Right kidney (tissue), 1 donor: ENCODE measurements at regions not wholly inside any gene's neighbourhood (a gene's known extent, or its start where the extent isn't known, plus 50 kb on each side); places are given as distances from the start of the nearest gene placed in this dataset.
"Not testable (repeated sequence)": the region's sequence is repeated elsewhere in the genome, so short reads cannot be mapped to it uniquely, and the experiment has no call there.

Experiments used
- DNase-seq: peaks from one replicate; pipeline ENCODE4 v3.0.0-alpha.2; 2016

DNA sequence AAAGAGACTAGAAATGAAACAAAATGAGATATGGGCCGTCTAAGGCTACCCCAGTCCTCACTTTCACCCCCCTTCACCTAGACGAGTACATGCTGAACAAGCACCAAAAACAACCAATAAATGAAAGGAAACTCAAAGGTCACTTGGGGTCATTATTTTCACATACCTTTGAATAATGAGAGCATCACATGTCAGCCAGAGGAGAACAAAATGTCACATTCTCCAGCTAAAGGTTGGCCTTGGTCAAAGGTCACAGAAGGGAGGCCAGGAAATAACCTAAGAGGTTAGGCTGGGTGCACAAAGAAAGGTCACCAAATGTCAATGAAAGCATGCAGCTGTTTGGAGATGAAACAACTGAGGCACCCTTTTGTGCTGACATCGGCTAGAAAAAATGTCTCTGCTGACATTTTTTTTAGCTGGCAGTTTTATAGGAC lies 288.7 kb upstream of the USP25 start:
- DNase-seq, result no peak

- no peak for DNase-seq
These were observed 287.8 kb upstream of the USP25 start for GRCh38 chr21:15441992-15442391.

- no peak for DNase-seq
These were observed 286.9 kb upstream of the USP25 start for GRCh38 chr21:15442743-15443469.

DNA sequence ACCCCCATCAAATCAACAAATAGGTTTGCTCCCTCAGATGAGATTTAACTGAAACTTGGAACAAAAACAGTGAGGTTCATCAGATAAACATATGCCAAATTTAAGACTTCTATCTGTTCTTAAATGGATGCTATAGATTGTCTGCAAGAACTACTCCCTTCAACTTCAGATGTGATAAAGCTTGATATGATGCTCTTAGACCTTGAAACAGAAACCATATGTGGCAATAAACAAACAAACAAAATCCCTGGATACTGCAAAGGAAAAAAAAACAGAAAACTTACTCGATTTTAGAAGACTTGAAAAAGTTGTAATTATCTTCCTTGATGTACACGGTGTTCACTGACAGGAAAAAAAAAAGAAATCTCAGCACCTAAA lies 286.1 kb upstream of the USP25 start:
- DNase-seq, result no peak

GRCh38 chr21:15444118-15444960 lies 285.4 kb upstream of the USP25 start:
- no peak for DNase-seq

DNA sequence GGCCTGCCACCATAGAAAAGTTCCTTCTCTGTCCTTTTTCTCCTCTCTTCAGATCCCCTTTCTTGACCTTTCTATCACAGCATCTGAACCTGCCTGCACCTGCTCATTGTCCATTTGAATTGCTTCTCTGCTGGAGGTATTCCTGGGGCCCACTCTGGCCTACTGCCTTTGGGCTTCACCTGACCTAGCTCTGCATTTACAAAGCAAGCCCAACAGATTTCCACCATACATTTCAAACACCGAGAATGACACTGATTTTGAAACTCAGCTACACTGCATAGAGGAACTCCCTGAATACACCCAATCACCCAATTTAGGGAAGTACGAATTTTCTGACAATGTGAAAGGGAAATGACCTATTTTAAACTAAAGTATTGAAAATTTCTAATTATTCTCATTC lies 284.5 kb upstream of the USP25 start:
- DNase-seq, result no peak

DNA sequence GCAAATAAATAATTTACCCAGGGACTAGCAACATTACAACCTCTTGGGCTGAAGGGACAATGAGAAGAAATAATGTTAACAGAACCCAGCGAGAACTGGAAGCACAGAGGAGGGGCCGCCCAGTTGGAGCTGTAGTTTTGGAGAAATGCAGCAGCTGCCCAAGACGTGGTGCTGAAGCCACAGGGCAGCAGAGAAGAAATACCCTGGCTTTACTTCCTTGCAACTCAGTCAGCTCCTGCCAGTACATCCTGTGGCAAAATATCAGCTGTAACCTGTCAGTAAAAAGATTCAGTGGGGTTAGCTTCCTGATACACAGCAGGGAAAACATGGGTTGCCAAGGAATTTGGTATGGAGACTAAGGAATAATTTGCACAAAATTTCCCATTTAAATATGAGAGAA lies 283.6 kb upstream of the USP25 start:
- DNase-seq, result no peak

DNA sequence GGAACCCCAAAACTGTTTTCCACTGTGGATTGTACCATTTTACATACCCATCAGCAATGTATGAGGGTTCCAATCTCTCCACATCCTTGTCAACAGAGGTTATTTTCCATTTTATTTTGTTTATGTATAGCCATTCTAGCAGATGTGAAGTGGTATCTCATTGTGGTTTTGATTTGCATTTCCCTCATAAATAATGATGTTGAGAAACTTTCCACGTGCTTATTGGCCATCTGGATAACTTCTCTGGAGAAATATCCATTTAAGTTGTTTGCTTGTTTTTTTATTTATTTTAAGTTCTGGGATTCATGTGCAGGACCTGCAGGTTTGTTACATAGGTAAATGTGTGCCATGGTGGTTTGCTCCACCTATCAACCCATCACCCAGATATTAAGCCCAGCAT lies 280.2 kb upstream of the USP25 start:
- DNase-seq, result no peak

GRCh38 chr21:15453261-15453660 lies 276.5 kb upstream of the USP25 start:
- no peak for DNase-seq

DNA sequence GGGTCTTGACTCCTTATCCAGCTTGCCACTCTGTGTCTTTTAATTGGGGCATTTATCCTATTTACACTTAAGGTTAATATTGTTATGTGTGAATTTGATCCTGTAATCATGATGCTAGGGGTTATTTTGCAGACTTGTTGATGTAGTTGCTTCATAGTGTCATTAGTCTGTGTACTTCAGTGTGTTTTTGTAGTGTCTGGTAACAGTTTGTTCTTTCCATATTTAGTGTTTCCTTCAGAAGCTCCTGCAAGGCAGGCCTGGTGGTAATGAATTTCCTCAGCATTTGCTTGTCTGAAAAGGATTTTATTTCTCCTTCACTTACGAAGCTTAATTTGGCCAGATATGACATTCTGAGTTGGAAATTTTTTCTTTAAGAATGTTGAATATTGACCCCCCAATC lies 276.0 kb upstream of the USP25 start:
- DNase-seq, result not testable (repeated sequence)

- DNase-seq, result not testable (repeated sequence)
These were observed 274.9 kb upstream of the USP25 start for GRCh38 chr21:15454931-15455330.

DNA sequence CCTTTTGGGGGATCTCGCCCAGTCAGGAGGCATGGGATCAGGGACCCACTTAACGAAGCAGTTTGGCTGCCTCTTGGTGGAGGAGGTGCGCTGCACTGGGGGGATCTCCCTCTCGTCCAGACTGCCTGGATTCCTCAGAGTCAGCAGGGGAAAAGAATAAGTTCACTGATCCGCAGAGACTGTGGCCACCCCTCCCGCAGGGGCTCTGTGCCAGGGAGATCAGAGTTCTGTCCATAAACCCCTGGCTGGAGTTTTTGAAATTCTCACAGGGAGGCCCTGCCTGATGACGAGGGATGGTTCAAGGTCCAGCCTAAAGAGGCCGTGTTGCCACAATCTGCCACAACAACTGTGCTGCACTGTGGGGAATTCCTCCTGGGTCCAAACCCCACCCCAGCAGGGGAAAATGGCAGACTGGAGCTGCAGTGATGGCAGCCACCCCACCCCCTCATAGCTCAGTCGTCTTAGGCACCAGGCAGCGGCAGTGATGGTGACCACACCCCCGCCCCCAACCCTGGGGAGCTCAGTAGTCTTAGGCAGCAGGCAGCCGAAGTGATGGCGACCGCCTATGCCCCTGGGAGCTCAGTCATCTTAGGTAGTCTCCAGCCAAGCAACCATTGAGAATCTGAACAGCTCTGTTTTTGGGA lies 273.8 kb upstream of the USP25 start:
- no peak for DNase-seq

- no peak for DNase-seq
These were observed 271.8 kb upstream of the USP25 start for GRCh38 chr21:15457965-15458364.

GRCh38 chr21:15462092-15462491 lies 267.7 kb upstream of the USP25 start:
- no peak for DNase-seq

DNA sequence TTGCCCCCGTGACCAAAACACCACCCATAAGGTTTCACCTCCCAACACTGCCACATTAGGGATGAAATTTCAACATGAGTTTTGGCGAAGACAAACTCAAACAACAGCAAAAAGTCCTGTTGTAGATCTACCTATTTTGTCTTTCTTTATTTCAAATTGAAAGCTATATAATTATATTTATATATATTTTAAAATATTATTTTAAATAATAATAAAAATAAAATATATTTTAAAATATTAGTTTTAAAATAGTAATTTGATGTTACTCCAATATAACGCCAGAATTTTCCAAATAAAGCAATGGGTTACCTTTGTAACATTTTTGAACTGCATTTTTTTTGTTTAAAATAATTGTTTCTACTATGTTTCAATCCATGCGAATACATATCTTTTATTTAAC lies 263.5 kb upstream of the USP25 start:
- DNase-seq, result no peak

GRCh38 chr21:15468368-15468767 lies 261.4 kb upstream of the USP25 start:
- no peak for DNase-seq

DNA sequence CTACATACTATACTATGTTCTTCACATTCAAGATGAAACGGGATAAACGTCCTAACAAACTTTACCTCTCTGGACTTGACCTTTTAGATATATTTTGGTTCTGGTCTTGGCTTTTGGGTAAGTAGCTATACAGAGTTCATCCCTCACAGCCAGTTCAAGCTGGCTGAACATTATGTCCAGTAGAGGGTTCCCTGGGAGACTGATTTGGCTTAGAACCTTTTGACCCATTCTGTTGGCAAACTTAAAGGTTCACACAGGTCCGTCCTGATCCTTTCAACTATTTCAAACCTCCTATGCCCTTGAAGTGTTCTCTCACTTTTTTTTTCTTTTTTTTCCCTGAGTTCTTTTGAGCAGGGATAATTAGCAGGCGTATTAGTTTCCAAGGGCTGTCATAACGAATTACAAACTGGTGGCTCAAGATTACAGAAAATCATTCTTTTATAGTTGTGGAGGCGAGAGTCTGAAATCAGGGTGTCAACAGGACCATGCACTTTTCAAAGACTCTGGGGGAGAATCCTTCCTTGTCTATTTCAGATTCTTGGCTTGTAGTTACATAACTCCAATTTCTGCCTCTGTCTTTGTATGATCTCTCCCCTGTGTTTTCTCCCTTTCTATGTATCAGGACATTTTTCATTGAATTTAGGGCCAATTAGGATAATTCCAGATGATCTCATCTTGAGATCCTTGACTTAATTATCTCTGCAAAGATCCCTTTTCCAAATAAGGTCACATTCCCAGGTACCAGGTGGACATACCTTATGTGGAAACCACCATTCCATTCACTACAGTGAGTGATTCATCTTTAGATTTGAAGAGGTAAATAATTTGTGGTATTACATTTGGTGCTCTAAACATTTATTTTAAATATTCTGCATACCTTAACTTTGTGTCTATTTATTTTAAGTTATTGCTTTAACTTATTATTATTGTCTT lies 257.4 kb upstream of the USP25 start:
- DNase-seq, result no peak

- not testable (repeated sequence) for DNase-seq
These were observed 252.0 kb upstream of the USP25 start for GRCh38 chr21:15477773-15478172.

- DNase-seq, result no peak
These were observed 249.6 kb upstream of the USP25 start for GRCh38 chr21:15480160-15480559.

DNA sequence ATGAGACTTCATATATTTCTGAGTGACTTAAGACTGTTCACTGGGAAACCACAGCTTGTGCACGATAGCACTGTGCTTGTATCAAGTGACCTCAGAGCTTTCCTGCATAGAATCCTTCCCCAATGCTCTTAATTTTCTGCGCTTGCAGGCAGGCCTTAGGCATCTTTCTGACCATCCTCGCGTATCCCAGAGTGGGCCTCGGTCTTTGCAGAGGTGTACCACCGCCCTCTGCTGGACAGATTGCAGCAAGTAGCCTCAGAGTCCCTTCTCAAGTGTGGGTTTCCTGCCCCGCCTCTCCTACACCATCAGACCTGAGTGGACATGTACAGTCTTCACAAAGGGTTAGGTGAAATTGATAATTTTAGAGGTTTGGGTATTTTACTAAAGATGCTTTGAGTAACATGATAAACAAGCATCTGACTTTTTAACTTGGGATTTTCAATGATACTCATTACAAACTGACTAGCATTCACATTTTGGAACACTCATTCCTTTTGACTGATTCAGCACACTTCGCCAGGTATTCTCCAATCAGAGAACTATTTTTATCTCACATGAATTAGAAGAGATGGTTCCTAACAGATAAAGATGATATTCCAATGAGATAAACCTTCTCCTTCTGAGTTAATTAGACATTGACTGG lies 246.5 kb upstream of the USP25 start:
- peak; percentile 52 for DNase-seq

GRCh38 chr21:15486460-15487195 lies 243.2 kb upstream of the USP25 start:
- DNase-seq, result no peak
